ENCODE measurements at regions not wholly inside any gene's neighbourhood (a gene's known extent, or its start where the extent isn't known, plus 50 kb on each side); places are given as distances from the start of the nearest gene placed in this dataset.

- DNase-seq = no peak
Observed at GRCh38 chr11:15390857-15391256, 276.1 kb downstream of the INSC start.

DNA sequence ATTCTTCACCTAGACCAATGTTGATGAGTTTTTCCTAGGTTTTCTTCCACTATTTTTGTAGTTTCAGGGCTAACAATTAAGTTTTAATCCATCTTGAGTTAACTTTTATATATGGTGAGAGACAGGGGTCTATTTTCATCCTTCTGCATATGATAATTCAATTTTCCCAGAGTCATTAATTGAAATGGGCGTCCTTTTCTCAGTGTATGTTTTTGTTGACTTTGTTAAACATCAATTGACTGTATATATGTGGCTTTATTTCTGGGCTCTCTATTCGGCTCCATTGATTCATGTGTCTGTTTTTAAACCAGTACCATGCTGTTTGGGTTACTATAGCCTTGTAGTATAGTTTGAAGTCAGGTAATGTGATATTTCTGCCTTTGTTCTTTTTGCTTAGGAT is 282.1 kb downstream of the INSC start:
- DNase-seq = no peak

DNA sequence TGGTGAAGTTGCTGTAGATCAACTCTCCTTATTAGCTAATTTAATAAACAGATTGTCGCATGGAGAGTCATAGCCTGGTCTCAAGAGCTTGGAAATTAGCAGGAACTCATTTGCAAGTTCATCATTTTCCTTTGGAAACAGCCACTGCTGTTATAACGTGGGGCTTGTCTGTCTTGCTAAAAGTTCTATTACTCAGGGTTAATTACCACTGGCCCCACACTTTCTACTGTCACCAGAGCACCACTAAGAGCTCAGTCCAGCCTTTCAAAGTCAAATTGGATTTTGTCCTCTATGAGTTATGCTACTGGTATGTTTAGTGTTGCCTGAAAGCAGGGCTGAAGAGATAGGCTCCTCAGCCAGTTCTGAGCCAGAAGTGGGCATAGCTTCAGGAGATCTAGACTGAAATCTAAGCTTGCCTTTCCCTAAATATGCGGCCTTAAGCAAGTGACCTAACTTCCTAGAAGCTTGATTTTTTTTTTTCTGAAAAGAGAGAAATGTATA is 292.2 kb downstream of the INSC start:
- no peak for DNase-seq

DNA sequence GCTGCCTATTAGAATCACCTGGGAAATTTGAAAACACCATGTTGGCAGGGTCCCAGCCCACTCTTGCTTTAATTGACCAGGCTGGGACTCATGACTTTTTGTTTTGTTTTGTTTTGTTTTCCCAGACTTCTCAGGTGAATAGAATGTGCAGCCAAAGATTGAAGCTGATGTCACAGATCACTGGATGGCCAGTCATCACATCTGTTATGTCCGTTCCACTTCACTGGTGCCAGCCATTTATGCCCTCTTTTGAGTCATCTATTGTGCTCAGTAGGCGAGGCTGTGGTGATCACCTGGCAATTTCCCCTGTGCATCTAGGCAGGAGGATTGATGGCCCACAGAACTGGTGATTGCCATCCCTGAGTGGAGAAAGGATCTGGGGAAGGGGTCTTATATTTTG is 297.3 kb downstream of the INSC start:
- DNase-seq = no peak

- no peak for DNase-seq
Observed at GRCh38 chr11:15418921-15419320, 304.2 kb downstream of the INSC start.

DNA sequence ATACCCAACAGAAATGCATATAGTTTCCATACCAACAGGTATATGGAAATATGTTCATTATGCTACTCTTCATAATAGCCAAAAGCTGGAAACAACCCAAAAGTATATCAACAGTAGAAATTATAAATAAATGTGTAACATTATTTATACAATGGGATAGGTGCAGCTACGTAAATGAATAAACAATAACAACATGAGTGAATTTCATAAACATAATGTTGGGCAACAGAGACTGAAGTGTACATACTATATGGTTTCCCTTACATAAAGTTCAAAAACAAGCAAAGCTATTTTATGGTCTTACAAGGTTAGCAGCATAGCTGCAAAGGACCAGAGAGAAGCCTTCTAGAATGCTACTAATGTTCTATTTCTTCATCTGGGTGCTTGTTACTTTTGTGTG is 305.0 kb downstream of the INSC start:
- no peak for DNase-seq

DNA sequence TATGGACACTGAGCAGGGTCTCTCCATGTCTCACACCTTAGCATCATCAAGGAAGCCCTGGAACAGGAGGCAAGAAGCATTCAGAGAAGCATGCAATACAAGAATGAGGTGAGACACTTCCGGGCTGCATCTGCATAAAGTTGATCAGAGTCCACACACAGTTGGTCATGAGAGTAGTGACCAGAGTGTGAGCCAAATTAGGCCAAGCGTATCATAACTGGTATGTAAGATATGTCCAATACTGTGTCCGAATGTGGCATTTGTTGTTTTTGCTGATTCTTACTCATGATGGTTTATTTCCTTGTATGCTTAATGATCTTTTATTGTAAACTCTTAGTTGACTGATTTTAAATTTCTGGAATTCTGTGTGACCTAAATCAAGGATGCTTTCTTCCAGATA is 315.7 kb downstream of the INSC start:
- no peak for DNase-seq

DNA sequence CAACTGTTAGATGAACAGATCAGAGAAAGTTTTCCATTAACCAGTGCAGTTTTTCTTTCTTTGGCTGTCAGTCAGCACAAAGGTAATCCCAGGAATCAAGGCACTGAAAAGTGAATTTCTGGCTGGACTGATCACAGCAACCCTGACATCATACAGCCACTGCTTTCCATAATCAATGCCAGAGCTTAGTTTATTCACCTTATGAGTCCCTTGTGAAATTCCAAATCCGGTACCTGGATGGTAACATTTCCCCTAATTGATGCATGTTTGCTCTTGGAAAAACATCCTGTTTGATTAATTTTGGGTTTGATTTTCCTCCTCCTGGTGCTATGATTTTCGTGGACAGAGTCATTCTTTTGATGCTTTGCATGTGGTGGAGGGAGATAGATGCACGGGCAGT is 319.8 kb downstream of the INSC start:
- DNase-seq = no peak

- DNase-seq = no peak
Observed at GRCh38 chr11:15446315-15446714, 331.6 kb downstream of the INSC start.

DNA sequence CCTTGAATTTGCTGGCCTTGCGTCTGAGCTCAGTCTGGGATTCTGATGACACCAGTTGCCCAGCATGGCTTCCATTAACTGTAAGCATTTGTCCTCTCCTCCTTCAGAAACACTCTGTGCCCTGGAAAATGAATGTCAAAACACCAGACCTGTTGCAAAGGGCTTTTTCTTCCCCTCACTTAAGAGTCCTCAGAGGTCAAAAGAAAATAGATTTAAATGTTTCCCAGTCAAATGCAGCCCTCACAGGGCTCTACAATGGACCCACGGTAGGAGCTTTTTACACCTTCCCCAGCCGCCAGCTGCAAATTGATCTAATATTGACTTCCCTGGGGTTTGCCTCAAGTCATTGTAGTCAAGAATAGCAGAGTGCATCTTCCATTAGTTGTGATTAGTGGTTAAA is 332.2 kb downstream of the INSC start:
- no peak for DNase-seq

DNA sequence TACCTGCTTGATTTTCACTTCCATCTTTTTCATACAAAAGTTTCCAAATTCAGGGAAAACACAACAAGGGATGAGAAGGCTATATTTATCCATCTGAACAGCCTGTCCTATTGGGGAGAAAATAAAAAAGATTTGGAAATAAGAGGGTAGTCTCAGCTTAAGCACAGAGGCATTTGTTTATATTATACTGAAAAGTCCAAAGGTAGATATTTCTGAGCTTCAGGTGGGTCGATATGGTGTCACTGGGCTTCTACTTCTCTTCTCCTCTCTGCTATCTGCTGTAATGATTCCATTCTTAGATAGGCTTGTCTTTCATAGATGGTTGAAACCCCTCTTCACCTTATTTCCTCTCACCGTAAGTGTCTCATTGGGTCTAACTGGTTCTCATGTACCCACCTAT is 337.0 kb downstream of the INSC start:
- DNase-seq = no peak

- no peak for DNase-seq
Observed at GRCh38 chr11:15453211-15453765, 338.6 kb downstream of the INSC start.

GRCh38 chr11:15468466-15468865 is 353.7 kb downstream of the INSC start:
- DNase-seq = no peak

GRCh38 chr11:15471048-15471894 is 356.5 kb downstream of the INSC start:
- DNase-seq = no peak

DNA sequence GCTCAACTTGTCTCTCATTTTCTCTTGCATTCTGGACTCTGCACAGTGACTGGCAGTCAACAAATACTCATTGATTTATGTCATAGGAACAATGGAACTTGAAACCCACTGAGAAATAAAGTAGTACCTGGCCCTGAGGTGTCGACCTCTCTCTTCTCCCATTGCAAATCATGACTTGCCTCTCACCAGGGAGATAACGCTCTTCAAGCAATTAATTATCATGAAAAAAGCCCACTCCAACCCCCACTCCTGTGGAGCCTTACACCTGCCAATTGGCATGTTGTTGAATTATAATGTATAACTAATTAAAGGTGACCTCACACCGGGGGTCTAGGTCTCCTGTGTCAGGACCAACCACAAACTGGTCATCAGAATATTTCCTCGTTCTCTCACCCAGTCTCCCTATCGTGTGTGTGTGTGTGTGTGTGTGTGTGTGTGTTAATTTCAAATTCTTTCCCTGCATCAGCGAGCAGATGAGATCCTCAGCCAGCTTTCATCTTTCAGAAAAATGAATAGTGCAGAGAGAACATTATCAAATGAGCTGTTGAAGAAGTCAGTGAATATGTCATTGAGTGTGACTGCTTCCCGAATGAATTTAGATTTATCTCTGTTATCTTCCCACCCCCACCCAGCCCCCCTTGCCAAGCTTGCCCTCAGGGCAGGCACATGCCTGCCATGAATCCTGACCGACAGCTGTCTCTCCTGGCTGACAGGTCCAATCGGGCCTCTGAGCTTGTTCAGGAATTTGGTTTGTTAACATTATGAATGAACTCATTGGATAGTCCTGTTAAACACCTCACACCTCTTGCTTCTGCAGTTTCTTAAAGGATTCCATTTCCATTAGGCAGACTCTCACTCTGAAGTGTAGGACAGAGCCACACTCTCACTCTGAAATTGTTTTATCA is 357.4 kb downstream of the INSC start:
- no peak for DNase-seq

DNA sequence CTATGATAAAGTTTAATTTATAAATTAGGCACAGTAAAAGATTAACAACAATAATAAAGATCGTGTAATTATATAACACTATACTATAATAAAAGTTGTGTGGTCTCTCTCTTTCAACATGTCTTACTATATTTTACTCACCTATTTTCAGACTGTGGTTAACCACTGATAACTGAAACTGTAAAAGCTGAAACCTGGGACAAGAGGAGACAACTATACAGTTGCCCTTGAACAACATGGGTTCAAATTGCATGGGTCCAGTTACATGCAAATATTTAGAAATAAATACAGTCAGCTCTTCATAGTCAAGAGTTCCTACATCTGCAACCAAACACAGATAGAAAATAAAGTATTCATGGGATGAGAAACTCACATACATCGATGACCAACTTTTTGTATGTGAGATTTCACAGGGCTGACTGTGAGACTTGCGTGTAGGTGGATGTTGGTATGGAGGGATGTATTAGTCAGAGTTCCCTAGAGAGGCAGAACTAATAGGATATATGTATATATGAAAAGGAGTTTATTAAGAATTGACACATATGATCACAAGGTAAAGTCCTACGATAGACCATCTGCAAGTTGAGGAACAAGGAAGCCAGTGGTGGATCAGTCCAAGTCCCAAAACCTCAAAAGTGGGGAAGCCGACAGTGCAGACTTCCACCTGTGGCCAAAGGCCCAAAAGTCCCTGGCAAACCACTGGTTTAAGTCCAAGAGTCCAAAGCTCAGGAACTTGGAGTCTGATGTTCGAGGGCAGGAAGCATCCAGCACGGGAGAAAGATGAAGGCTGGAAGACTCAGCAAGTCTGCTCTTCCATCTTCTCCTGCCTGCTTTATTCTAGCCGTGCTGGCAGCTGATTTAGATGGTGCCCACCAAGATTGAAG is 359.5 kb downstream of the INSC start:
- DNase-seq = no peak

GRCh38 chr11:15476371-15476917 is 361.7 kb downstream of the INSC start:
- DNase-seq = no peak

- no peak for DNase-seq
Observed at GRCh38 chr11:15481871-15482270, 367.1 kb downstream of the INSC start.

- no peak for DNase-seq
Observed at GRCh38 chr11:15483205-15483604, 368.5 kb downstream of the INSC start.

- no peak for DNase-seq
Observed at GRCh38 chr11:15484398-15484797, 369.7 kb downstream of the INSC start.

DNA sequence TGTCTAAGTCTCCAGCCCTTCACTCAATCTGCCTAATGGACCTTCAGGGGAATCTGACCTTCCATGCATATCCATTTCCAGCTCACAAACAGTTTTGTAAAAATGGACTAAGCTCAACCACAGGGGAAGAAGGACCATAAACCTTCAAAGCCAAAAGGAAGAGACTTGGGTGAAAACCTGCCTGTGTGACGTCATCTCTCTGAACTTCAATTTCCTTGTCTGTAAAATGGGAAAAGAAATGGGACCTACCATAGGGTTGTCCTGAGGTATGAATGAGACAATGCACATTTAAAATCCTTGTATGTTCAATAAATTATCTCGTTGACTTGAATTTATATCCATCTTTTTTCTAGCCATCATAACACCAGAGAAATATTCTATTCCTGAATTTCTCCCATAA is 370.7 kb downstream of the INSC start:
- DNase-seq = no peak

DNA sequence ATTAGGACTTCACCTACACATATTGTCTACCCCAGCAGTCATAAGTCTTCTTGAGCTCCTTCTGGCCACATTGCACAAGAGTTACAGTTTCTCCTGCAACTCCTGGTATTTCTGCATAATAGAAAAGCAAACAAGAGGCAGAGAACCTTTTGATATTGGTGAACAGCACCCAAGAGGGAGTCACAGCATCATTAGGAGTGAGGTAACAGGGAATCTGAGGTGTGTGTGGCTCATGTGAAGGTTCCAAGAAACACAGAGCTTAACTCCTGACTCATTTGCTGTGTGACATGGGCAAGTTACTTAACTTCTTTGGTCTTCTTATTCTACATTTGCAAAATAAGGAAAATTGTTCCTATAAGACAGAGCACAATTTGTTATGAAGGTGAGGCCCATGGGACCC is 374.6 kb downstream of the INSC start:
- no peak for DNase-seq

Measured in NCI-H446 (cell line).